ENCODE measurements at regions not wholly inside any gene's neighbourhood (a gene's known extent, or its start where the extent isn't known, plus 50 kb on each side); places are given as distances from the start of the nearest gene placed in this dataset.

DNA sequence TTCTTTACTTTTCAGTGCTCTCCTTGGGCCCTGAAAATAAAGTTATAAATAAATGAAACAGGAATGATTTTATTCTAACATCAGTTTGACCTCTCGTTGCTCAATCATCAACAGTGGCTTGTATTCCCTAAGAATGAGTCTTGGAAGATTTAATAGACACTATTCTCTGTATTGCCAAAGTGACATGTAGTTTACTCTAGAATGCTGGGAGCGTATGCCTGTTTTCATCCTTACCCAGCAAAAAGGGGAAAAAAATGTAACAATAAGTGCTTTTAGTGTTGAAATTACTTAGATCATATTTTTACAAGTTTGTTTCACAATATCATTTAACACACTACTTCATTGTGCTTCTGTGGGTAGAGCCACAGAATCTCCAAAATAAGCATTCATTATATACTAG lies 240.6 kb upstream of the CWC22 start:
- TF ChIP-seq, protein P1, sequence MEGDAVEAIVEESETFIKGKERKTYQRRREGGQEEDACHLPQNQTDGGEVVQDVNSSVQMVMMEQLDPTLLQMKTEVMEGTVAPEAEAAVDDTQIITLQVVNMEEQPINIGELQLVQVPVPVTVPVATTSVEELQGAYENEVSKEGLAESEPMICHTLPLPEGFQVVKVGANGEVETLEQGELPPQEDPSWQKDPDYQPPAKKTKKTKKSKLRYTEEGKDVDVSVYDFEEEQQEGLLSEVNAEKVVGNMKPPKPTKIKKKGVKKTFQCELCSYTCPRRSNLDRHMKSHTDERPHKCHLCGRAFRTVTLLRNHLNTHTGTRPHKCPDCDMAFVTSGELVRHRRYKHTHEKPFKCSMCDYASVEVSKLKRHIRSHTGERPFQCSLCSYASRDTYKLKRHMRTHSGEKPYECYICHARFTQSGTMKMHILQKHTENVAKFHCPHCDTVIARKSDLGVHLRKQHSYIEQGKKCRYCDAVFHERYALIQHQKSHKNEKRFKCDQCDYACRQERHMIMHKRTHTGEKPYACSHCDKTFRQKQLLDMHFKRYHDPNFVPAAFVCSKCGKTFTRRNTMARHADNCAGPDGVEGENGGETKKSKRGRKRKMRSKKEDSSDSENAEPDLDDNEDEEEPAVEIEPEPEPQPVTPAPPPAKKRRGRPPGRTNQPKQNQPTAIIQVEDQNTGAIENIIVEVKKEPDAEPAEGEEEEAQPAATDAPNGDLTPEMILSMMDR (IDR thresholded peaks at IDR 0.05): no peak
- no peak for TF ChIP-seq POLR2A (IDR thresholded peaks at IDR 0.05)
